GM12891 (cell line): ENCODE measurements at regions not wholly inside any gene's neighbourhood (a gene's known extent, or its start where the extent isn't known, plus 50 kb on each side); places are given as distances from the start of the nearest gene placed in this dataset.

Experiments
- POLR2A ChIP-seq: IDR thresholded peaks from 2 replicates; pipeline ENCODE4 v1.6.1; 2011; ENCODE audit warnings: low read depth, low read length, control low read depth
- POLR2AphosphoS5 ChIP-seq: IDR thresholded peaks from 2 replicates; pipeline ENCODE4 v1.6.1; 2011; ENCODE audit warnings: low read depth, low read length, control low read depth
- TAF1 ChIP-seq: IDR thresholded peaks from 2 replicates; pipeline ENCODE4 v1.6.1; 2011; ENCODE audit warnings: low read depth, low read length, control low read depth

GRCh38 chr7:19851504-19851903, 78.1 kb upstream of the TMEM196 start:
- TF ChIP-seq POLR2A: no peak
- no peak for TF ChIP-seq POLR2AphosphoS5
- TF ChIP-seq TAF1: no peak
